Ovary (tissue), 3 donors: ENCODE measurements at regions not wholly inside any gene's neighbourhood (a gene's known extent, or its start where the extent isn't known, plus 50 kb on each side); places are given as distances from the start of the nearest gene placed in this dataset.

Source experiments
- CTCF ChIP-seq, 3 donors: fragments of 450-650 bp in 2 of 3; fragments of 200-600 bp in 1 of 3; IDR thresholded peaks; one replicate each; pipeline versions ENCODE4 v1.5.1 to v1.8.0; 2016 to 2022; ENCODE audit warnings: antibody characterized with exemption in 3 of 3, mild to moderate bottlenecking in 1 of 3
- EP300 ChIP-seq: sonication (generic); formaldehyde crosslinking; IDR thresholded peaks from one replicate; pipeline ENCODE4 v1.6.1; 2017; ENCODE audit warnings: antibody characterized with exemption
- POLR2A ChIP-seq: fragments of 450-650 bp; IDR thresholded peaks from one replicate; pipeline ENCODE4 v1.6.1; 2017; ENCODE audit warnings: antibody characterized with exemption, mild to moderate bottlenecking, moderate library complexity
- donor health status: DM: no; HTN: no; CAD: no.

- no peak for TF ChIP-seq CTCF (IDR thresholded peaks at IDR 0.05)
- TF ChIP-seq POLR2A: no peak
- TF ChIP-seq EP300: no peak
Observed at GRCh38 chr2:9757501-9758264, 85.6 kb upstream of the TAF1B start.
